ENCODE measurements at regions not wholly inside any gene's neighbourhood (a gene's known extent, or its start where the extent isn't known, plus 50 kb on each side); places are given as distances from the start of the nearest gene placed in this dataset.
"Not testable (repeated sequence)": the region's sequence is repeated elsewhere in the genome, so short reads cannot be mapped to it uniquely, and the experiment has no call there.

DNA sequence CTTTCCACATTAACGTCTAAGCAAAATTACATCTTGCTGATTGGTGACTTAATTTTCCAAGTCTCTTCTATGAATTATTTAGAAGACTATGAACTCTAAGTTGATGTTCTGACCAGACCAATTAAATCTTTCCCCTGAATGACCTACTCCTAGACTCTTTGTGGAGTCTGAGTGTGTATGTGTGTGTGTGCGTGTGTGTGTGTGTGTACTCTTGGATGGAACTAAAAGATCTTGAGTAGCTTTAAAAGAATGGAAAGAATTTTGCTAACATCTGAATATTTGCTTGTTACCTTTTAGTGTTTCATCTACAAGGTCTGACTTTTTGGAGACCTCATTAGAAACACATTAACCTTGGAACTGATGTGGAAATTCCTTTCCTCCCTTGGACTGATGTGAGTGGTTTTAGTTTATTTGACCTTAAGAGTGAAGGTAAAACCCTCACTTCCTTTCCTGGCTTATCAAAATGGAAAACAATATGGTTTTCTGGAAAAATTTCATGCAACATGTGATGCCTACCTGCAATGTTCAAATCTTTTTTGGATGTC lies 257.1 kb downstream of the GATA3 start:
- no peak overlapping the region for H3K27ac Mint-ChIP-seq (ENCODE audit: low read depth)
- ATAC-seq (replicated peaks; ENCODE audit: extremely low read depth, poor library complexity, severe bottlenecking) (no peak), DNase-seq (ENCODE audit: low spot score in 2 of 2) (no peak)
- no peaks in the 10 kb centered on the region for H3K27me3 Mint-ChIP-seq
- H3K4me1 Mint-ChIP-seq, result peaks cover 5% of the 10 kb centered on the region
- H3K36me3 Mint-ChIP-seq (ENCODE audit: insufficient read depth), result no peaks in the 10 kb centered on the region
- no peaks in the 10 kb centered on the region for H3K9me3 Mint-ChIP-seq
- H3K4me3 Mint-ChIP-seq, result no peak overlapping the region

DNA sequence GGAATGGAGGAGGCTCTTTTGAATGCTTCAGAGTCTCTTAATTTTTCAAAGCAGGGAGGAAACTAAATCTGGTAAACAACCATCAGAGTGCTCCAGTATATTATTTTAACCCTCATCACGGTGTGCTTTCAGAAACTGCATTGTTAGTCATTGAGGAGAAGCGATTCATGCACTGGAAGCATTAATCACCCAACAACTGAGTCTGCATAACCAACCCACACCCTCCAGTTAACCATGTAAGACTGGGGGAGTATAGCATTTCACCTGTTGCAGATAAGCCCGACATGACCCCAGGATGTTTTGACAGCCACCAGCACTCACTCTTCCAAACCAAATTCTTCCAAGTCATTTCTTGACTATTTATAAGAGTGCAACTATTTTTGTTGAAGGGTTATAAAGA lies 257.6 kb downstream of the GATA3 start:
- DNase-seq (ENCODE audit: low spot score in 2 of 2), result no peak
- peaks cover 5% of the 10 kb centered on the region for H3K4me1 Mint-ChIP-seq
- H3K27ac Mint-ChIP-seq (ENCODE audit: low read depth), result no peak overlapping the region
- no peaks in the 10 kb centered on the region for H3K27me3 Mint-ChIP-seq
- no peak for ATAC-seq (replicated peaks; ENCODE audit: extremely low read depth, poor library complexity, severe bottlenecking)
- H3K4me3 Mint-ChIP-seq, result no peak overlapping the region
- no peaks in the 10 kb centered on the region for H3K36me3 Mint-ChIP-seq (ENCODE audit: insufficient read depth)
- no peaks in the 10 kb centered on the region for H3K9me3 Mint-ChIP-seq

DNA sequence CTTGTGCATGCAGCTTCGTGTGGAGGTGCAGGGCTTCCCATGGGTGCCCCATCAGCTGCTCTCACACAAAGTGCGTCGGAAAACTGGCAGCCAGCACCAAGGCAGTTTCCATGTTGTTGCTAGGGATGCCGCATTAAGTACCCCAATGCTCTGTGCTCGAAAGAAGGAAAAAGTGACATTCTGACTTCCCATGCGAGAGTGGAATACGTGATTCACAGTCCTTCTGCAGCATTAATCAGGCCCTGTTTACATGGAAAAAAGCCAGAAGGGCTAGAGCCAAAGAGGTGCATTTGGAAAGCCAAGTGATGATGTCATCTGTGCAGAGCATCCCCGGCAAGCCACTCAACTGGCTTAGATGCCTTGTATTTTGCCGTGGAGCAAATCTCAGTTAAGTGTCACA lies 258.3 kb downstream of the GATA3 start:
- H3K36me3 Mint-ChIP-seq (ENCODE audit: insufficient read depth), result no peaks in the 10 kb centered on the region
- H3K27me3 Mint-ChIP-seq, result no peaks in the 10 kb centered on the region
- no peak overlapping the region for H3K4me3 Mint-ChIP-seq
- no peak for ATAC-seq (replicated peaks; ENCODE audit: extremely low read depth, poor library complexity, severe bottlenecking)
- no peak overlapping the region for H3K27ac Mint-ChIP-seq (ENCODE audit: low read depth)
- peaks cover 5% of the 10 kb centered on the region for H3K4me1 Mint-ChIP-seq
- DNase-seq (ENCODE audit: low spot score in 2 of 2), result no peak
- no peaks in the 10 kb centered on the region for H3K9me3 Mint-ChIP-seq

GRCh38 chr10:8314486-8314885 lies 260.0 kb downstream of the GATA3 start:
- Mint-ChIP-seq H3K4me3 (no peak overlapping the region), H3K27me3 (peaks cover 3% of the 10 kb centered on the region), H3K4me1 (peaks cover 5% of the 10 kb centered on the region), H3K9me3 (no peaks in the 10 kb centered on the region), H3K27ac (ENCODE audit: low read depth) (no peak overlapping the region), H3K36me3 (ENCODE audit: insufficient read depth) (no peaks in the 10 kb centered on the region)
- ATAC-seq (replicated peaks; ENCODE audit: extremely low read depth, poor library complexity, severe bottlenecking), result no peak
- DNase-seq (ENCODE audit: low spot score in 2 of 2), result no peak

GRCh38 chr10:8315619-8316021 lies 261.1 kb downstream of the GATA3 start:
- Mint-ChIP-seq H3K9me3 (no peaks in the 10 kb centered on the region), H3K27me3 (peaks cover 10% of the 10 kb centered on the region), H3K27ac (ENCODE audit: low read depth) (no peak overlapping the region), H3K4me1 (peaks cover 5% of the 10 kb centered on the region), H3K4me3 (no peak overlapping the region), H3K36me3 (ENCODE audit: insufficient read depth) (peaks cover 2% of the 10 kb centered on the region)
- no peak for DNase-seq (ENCODE audit: low spot score in 2 of 2)
- no peak for ATAC-seq (replicated peaks; ENCODE audit: extremely low read depth, poor library complexity, severe bottlenecking)

- H3K27ac Mint-ChIP-seq (ENCODE audit: low read depth), result no peak overlapping the region
- DNase-seq (ENCODE audit: low spot score in 2 of 2) (no peak), ATAC-seq (replicated peaks; ENCODE audit: extremely low read depth, poor library complexity, severe bottlenecking) (no peak)
- H3K9me3 Mint-ChIP-seq, result no peaks in the 10 kb centered on the region
- H3K4me1 Mint-ChIP-seq, result peaks cover 5% of the 10 kb centered on the region
- peaks cover 2% of the 10 kb centered on the region for H3K36me3 Mint-ChIP-seq (ENCODE audit: insufficient read depth)
- H3K27me3 Mint-ChIP-seq, result peaks cover 10% of the 10 kb centered on the region
- H3K4me3 Mint-ChIP-seq, result no peak overlapping the region
These were observed 261.8 kb downstream of the GATA3 start for GRCh38 chr10:8316284-8316683.

DNA sequence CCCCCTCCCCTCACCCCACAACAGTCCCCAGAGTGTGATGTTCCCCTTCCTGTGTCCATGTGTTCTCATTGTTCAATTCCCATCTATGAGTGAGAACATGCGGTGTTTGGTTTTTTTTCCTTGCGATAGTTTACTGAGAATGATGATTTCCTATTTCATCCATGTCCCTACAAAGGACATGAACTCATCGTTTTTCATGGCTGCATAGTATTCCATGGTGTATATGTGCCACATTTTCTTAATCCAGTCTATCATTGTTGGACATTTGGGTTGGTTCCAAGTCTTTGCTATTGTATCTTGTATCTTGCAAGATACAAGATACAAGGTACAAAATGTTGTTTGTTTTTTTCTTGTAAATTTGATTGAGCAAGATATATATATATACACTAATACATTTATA lies 263.9 kb downstream of the GATA3 start:
- not testable (repeated sequence) for H3K36me3 Mint-ChIP-seq (ENCODE audit: insufficient read depth); H3K9me3 Mint-ChIP-seq; H3K4me1 Mint-ChIP-seq; DNase-seq (ENCODE audit: low spot score in 2 of 2); H3K4me3 Mint-ChIP-seq; H3K27ac Mint-ChIP-seq (ENCODE audit: low read depth); ATAC-seq (replicated peaks; ENCODE audit: extremely low read depth, poor library complexity, severe bottlenecking)
- peaks cover 16% of the 10 kb centered on the region for H3K27me3 Mint-ChIP-seq

GRCh38 chr10:8318956-8319355 lies 264.5 kb downstream of the GATA3 start:
- peaks cover 5% of the 10 kb centered on the region for H3K4me1 Mint-ChIP-seq
- H3K36me3 Mint-ChIP-seq (ENCODE audit: insufficient read depth), result peaks cover 2% of the 10 kb centered on the region
- H3K9me3 Mint-ChIP-seq, result no peaks in the 10 kb centered on the region
- no peak for DNase-seq (ENCODE audit: low spot score in 2 of 2)
- no peak for ATAC-seq (replicated peaks; ENCODE audit: extremely low read depth, poor library complexity, severe bottlenecking)
- no peak overlapping the region for H3K27ac Mint-ChIP-seq (ENCODE audit: low read depth)
- H3K27me3 Mint-ChIP-seq, result peaks cover 21% of the 10 kb centered on the region
- H3K4me3 Mint-ChIP-seq, result no peak overlapping the region

DNA sequence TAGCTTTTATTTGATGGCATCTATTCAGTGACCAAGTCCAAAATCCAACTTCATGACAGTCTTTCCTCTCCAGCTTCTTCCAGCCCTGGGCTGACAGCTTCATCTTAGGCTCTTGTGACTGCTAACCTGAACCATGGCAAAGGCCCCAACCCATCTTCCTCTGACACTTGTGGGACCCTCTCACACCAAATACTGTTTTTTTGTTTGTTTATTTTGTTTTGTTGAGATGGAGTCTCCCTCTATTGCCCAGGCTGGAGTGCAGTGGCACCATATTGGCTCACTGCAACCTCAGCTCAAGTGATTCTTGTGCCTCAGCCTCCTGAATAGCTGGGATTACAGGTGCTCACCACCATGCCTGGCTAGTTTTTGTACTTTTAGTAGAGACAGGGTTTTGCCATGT lies 265.2 kb downstream of the GATA3 start:
- Mint-ChIP-seq H3K4me1 (peaks cover 5% of the 10 kb centered on the region), H3K4me3 (no peak overlapping the region), H3K9me3 (no peaks in the 10 kb centered on the region), H3K27me3 (peaks cover 21% of the 10 kb centered on the region), H3K27ac (ENCODE audit: low read depth) (no peak overlapping the region), H3K36me3 (ENCODE audit: insufficient read depth) (peaks cover 2% of the 10 kb centered on the region)
- DNase-seq (ENCODE audit: low spot score in 2 of 2) (no peak), ATAC-seq (replicated peaks; ENCODE audit: extremely low read depth, poor library complexity, severe bottlenecking) (no peak)

GRCh38 chr10:8321990-8322389 lies 267.5 kb downstream of the GATA3 start:
- Mint-ChIP-seq H3K36me3 (ENCODE audit: insufficient read depth) (peaks cover 2% of the 10 kb centered on the region), H3K4me3 (no peak overlapping the region), H3K27me3 (peaks cover 21% of the 10 kb centered on the region), H3K9me3 (no peaks in the 10 kb centered on the region), H3K27ac (ENCODE audit: low read depth) (no peak overlapping the region), H3K4me1 (no peaks in the 10 kb centered on the region)
- ATAC-seq (replicated peaks; ENCODE audit: extremely low read depth, poor library complexity, severe bottlenecking) (no peak), DNase-seq (ENCODE audit: low spot score in 2 of 2) (no peak)

- Mint-ChIP-seq H3K27ac (ENCODE audit: low read depth) (no peak overlapping the region), H3K9me3 (no peaks in the 10 kb centered on the region), H3K4me3 (no peak overlapping the region), H3K27me3 (peaks cover 21% of the 10 kb centered on the region), H3K4me1 (no peaks in the 10 kb centered on the region), H3K36me3 (ENCODE audit: insufficient read depth) (peaks cover 2% of the 10 kb centered on the region)
- ATAC-seq (replicated peaks; ENCODE audit: extremely low read depth, poor library complexity, severe bottlenecking) (no peak), DNase-seq (ENCODE audit: low spot score in 2 of 2) (no peak)
These were observed 269.1 kb downstream of the GATA3 start for GRCh38 chr10:8323428-8324054.

- peaks cover 12% of the 10 kb centered on the region for H3K27me3 Mint-ChIP-seq
- H3K4me3 Mint-ChIP-seq, result no peak overlapping the region
- no peaks in the 10 kb centered on the region for H3K9me3 Mint-ChIP-seq
- peaks cover 5% of the 10 kb centered on the region for H3K4me1 Mint-ChIP-seq
- no peak for DNase-seq (ENCODE audit: low spot score in 2 of 2)
- no peak for ATAC-seq (replicated peaks; ENCODE audit: extremely low read depth, poor library complexity, severe bottlenecking)
- no peak overlapping the region for H3K27ac Mint-ChIP-seq (ENCODE audit: low read depth)
- peaks cover 2% of the 10 kb centered on the region for H3K36me3 Mint-ChIP-seq (ENCODE audit: insufficient read depth)
These were observed 270.8 kb downstream of the GATA3 start for GRCh38 chr10:8325024-8325980.
